ENCODE measurements at regions not wholly inside any gene's neighbourhood (a gene's known extent, or its start where the extent isn't known, plus 50 kb on each side); places are given as distances from the start of the nearest gene placed in this dataset.
"Not testable (repeated sequence)": the region's sequence is repeated elsewhere in the genome, so short reads cannot be mapped to it uniquely, and the experiment has no call there.

DNA sequence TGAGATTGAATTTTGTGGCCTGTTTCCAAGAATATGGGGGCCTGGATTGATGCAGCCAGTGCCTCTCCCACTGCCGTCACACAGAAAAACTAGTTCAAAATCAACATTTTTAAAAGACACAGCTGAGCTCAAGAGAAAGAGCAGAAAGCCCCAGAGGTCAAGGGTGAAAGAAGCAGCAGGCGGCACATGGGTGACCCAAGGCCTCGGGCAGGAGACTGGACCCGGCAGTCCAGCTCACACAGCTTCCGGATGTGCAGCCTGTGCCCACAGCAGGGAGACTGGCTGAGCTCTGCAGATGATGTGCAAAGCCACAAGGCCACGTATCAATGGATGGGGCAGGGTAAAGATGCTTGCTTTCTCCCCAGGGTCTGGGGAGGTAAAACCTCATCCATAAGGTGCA is 50.4 kb upstream of the RNF32 start:
- no peak for DNase-seq (ENCODE audit: low spot score)

DNA sequence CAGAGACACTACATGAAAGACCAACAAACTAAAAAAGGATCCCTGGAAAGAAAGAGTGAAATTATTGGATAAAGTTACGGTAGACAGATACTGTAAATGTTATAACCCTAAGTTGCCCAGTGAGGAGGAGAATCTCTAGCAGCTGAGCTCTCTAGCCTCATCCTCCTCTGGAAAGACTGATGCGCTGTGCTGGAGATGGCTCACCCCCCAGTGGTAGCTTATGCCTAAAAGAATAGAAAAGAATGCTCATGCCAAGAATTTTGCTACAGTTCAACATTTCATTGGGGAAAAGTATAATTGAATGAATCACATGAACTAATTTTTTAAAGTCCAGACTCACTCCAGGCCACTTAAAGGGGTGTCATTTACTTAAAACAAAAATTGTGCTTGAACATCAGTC is 50.8 kb upstream of the RNF32 start:
- DNase-seq (ENCODE audit: low spot score), result peak; percentile 71

DNA sequence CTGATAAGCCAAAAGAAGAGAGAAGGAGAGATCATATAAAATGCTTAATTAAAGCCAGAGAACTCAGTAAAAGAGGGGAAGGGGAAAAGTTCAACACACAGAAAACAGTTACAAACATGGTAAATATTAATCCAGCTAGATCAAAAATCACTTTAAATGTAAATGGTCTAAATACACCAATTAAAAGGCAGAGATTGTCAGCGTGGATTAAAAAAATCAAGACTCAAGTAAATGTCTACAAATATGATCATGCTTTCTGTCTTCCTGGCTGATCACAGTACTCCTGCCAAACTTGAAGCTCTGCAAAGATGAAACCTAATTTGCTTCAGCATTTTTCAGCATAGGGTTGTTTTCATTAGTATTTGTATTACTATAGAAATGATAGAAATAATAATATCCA is 54.6 kb upstream of the RNF32 start:
- no peak for DNase-seq (ENCODE audit: low spot score)

DNA sequence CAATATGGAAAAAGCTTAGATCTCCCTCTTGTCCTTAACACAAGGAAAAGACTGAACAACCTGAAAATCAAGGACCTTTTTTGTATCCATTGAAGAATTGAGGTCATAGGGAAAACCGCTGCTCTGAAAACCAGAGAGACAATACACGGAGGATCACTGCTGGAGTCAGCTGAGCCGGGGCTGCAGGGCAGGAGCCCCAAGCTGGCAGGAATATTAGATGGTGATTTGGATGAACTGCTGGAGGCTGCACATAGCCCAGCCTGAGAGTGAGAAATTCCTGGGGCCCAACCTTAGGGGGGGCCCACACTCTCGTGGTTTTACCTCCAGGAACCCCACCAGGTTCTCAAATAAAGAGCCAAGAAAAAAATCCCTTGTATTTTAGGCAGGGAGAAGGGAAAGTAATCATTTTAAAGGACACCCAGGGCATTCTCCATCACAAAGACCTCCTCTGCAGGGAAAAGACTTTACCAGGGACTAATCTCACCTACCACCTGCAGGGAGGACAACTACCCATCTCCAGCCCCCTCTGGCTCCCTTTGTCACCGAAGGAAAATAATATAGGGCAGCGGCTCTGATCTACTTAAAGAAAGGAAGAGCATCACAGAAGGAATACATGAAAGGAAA is 55.4 kb upstream of the RNF32 start:
- no peak for DNase-seq (ENCODE audit: low spot score)

DNA sequence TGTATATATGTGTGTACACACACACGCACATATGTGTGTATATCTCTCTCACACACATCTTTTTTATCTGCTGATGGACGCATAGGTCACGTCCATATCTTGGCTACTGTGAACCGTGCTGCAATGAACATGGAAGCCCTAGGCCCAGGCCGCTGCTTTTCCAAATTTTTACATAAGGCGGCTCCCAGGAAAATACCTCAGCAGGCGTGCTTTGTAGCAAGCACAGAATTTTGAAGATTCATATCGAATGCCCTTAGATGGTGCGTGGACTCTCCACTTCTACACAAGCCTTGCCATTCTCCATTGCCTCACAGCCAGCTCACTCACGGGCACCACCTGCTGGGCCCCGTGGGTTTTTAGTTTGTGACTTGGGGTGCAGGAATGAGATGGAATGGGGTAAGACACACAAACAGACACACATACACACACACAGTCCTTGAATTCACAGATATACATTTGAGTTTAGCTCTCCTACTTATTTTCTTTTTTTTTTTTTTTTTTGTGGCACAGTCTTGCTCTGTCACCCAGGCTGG is 57.9 kb upstream of the RNF32 start:
- DNase-seq (ENCODE audit: low spot score), result no peak

DNA sequence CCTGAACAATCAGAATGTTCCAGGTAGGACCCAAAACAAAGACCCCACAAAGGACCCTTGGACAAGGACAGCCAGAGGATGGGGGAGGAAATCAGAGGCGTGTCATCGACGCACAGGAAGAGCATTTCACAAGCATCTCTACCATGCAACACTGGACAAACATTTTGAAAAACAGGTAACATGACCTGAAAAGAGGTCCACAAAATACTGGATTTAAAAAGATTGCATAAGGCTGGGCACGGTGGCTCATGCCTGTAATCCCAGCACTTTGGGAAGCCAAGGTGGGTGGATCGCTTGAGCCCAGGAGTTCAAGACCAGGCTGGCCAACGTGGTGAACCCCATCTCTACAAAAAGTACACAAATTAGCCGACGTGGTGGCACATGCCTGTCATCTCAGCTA is 60.5 kb upstream of the RNF32 start:
- no peak for DNase-seq (ENCODE audit: low spot score)

DNA sequence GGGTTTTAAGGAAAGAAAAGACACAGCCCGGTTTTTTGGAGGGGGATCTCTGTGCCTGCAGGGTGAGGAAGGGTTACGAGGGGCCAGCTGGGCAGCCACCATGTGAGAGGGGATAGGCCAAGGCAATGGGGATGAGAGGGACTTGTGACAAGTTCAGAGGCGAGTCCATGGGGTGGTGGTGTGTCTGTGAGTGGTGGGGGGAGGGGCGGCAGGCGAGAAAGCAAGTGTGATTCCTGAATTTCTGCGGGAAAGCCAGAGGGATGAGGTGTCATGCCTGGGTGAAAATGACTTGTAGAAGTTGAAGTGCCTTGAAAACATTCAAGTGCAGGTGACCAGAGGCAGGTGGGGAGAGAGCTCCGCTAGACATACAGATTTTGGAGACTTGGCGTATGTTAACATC is 61.0 kb upstream of the RNF32 start:
- DNase-seq (ENCODE audit: low spot score), result peak; percentile 43

DNA sequence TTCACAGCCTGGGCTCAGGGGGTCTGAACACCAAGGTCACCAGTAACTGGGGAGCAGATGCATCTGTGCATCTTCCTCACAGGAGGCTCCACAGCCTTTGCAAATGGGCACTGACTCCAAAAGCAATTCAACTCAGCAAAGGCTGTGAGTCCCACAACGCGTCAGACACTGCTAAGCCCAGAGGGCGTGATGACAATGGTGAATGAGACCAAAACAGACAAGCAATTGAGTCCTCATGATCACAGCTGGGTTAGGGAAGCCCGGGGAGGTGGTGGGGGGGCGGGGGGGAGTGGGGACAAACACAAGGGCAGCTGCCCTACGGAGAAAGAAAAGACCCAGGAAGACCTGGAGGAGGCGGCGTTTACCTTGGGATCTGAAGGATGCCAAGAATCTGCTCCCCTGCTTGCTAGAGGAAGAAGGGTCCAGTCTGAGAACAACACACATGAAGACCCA is 61.6 kb upstream of the RNF32 start:
- DNase-seq (ENCODE audit: low spot score), result peak; percentile 94

DNA sequence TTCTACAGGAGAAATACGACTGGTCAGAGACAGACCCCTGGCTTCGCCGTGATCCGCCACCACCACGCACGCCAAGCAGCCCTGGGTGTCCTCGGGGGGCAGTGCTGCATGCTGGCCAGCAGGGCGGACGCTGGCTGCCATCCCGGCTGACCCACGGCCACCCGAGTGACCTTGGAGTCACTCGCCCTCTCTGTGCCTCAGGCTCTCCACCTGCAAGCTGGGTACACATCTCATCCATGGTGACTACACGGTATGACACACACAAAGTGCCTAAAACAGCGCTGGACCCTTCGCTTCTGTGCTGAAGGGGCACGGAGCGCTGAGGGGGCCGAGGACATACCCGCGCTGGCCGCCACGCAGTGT is 62.0 kb upstream of the RNF32 start:
- DNase-seq (ENCODE audit: low spot score), result no peak

DNA sequence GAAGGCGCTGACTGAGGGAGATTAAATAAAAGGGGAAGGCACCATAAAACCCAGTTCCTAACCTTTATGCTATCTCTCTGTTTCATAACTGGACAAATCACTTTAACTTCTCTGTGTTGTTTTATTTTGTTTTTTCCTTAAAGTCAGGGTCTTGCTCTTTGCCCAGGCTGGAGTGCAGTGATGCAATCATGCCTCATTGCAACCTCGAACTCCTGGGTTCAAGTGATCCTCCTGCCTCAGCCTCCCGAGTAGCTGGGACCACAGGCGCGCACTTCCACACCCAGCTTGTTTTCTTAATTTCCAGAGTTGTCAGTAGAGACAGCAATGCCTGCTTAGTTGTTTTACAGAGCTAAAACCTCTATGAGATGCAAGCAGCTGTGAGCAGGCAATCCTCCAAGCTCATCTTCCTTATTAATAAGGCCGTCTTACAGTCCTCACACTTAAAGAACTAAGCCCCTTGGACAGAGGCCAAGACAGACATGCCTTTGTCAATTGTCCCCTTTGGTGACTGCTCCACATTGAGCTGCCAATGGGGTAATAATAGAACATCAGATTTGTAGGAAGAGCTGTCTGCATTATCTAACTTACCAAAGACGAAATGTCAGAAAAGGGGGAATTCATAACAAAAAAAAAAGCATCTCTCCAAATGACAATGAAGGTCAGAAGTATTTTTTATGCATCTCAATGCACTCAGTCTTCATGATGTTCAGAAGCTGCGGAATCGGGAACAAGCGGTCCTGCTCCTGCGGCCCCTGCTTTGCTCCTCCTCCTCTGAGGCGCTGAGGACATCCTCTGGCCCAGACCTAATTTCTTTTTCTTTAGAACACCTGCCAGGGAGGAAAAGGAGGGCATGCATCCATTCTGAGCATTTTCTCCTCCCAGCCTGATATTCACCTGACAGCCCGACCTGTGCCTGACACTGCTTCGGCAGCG is 62.7 kb upstream of the RNF32 start:
- peak; percentile 89 for DNase-seq (ENCODE audit: low spot score)

DNA sequence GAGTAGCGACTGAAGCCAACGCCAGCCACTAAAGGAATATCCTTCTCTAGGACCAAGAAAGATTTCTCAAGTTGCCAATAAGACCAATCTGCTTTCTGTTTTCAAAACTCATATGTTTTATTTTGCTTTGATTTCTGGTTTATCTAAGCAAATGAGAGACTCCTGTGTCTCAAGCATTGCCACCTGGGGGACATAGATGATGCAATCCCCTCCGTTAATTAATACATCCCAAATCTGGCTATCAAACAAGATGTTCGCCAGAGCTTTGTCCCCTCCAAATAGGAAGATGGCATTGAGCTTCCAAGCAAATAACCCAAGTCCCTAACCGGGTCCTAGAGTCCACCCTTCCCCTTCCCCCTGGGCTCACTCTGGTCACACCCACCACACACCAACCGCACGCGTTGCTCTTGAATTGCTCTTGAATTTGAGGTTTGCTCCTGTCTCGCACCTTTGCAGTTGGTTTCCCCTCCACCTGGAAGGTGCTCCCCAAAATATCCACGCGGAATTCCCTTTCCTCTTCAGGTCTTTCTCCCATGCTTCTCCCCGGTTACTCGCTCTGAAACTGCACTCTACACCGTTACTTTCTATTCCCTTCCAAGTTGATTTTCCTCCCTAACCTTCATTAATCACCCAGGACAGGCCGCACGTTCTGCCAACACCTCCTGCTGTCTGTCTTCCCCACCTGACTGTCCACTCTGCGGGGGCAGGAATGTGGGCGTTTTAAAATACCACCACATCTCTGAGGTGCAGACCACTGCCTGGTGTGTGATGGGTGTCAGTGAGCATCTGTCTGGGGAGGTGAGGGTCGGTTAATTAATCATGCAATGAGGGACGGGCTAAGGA is 64.1 kb upstream of the RNF32 start:
- DNase-seq (ENCODE audit: low spot score), result no peak

DNA sequence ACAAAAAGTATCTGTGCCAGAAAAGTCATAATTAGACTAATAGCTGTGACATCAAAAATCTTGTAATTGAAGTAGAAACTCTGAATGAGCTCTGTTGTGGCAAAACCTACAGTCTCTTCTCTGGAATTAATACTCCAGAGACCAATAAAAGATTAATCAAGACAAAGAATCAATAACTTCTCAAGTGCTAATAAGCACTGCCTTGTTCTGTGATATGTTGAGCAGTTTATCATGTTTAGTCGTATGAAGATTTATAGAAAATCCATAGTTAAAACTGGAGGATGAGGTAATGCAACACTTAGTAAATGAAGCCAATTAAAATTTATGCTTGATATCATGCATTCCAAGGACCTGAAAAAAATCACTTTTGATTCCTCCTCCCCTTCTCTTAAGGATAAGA is 72.3 kb upstream of the RNF32 start:
- no peak for DNase-seq (ENCODE audit: low spot score)

DNA sequence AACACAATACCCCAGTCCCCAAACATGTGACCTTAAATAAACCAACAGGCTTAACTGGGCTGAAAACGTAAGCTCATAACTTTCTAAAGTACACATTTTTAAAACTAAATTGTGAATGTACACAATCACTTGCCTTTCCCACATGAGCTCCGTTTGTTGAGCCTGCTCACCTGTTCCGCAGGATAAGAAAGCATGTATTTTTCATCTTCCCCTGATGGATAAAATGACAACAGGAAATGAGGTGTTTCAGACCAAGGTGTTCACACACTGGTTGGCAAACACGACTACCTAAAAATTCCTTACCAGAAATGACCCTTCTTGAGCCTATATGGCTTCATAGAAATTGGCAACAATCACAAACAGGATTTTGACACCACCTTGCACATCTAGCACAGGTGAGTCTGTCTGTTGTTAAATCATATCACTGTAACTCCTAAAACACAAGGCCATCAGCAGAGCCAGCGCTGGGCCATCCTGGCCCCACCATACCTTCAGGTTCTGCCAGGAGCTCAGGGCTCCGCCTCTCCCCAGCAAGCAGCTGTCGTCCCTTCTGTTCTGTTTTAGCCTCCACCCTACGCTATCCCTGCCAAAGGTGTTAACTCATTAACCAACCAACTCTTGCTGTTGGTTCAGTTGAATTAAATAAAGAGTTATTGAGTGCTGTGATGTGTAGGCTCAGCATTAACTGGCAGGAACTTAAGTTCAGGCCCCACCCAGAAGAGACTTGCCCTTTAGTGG is 73.6 kb upstream of the RNF32 start:
- DNase-seq (ENCODE audit: low spot score), result no peak

DNA sequence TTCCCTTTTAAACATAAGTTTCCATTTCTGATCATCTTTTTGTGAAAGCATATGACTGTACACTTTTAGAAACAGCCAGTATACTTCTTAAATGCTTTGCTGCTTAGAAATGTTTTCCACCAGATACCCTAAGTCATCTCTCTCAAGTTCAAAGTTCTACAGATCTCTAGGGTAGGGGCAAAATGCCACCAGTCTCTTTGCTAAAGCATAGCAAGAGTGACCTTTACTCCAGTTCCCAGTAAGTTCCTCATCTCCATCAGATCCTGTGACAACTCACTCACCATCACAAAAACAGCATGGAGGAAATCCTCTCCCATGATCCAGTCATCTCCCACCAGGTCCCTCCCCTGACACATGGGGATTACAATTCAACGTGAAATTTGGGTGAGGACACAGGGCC is 75.6 kb upstream of the RNF32 start:
- DNase-seq (ENCODE audit: low spot score), result not testable (repeated sequence)

DNA sequence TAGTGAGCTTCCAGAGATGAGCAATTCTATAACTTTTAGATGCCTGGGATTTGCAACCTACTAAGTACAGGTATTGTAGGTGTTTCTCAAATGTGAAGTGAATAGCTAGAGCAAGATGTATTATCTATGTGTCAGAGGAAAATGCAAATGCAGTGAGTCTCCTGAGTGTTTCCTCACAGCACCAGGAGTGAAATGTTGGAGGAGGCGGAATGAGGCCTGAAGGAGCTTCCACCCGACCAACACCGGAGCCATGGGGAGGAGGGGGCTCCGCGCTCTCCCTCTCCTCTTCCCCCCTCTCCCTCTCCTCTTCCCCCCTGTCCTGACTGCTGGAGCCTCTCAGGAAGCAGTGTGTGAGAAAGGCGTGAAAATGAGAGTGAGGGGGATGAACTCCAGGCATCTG is 79.9 kb upstream of the RNF32 start:
- no peak for DNase-seq (ENCODE audit: low spot score)

DNA sequence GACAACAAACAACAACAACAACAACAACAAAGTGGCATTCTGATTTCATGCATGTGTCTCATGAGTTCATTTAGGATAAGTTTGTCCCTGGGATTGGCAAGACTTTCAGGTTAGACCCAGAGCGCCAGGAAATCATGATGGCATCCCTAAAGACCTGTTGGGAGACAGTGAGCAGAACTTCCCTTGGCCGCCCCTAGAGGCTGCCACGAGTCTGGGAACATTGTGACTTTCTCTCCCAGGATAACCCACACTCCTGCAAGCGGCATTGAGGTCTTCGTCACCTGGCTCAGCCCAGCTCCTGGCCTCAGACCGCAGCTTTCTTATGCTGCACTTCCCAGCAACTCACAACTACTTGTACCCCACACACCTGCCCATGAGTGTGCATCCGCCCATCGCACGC is 80.5 kb upstream of the RNF32 start:
- no peak for DNase-seq (ENCODE audit: low spot score)

DNA sequence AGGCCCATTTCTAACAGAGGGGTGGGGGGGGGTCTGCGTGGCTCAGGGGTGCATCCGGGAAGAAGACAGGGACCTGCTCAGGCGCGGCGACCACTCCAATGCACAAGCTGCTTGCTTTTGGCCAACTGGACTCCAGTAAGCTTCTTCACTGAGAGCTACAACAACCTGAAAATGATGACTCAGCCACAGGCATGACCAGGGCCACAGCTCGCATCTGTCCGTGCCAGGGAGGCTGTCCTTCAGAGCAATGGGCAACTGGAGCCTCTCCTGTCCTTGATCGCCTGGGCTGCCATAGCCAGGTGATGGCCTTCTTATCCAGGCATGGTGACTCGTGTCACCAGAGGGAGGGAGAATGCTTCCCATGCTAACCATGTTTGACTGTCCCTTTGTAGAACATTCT is 81.6 kb upstream of the RNF32 start:
- no peak for DNase-seq (ENCODE audit: low spot score)

DNA sequence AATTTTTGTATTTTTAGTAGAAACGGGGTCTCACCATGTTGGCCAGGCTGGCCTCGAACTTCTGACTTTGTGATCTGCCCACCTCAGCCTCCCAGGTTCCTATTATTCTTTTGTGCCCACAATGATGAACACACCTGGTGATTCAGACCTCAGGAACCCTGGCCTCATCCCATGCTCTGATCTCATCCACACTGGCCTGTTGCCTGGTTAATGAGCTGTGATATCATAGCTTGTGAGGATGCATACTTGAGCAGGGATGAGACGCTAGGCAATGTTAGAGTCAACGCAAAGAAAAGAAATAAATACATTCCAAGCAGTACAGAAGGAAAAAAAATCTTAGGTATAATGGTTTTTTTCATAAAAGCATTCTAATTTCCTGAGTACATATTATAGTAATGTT is 82.4 kb upstream of the RNF32 start:
- no peak for DNase-seq (ENCODE audit: low spot score)

DNA sequence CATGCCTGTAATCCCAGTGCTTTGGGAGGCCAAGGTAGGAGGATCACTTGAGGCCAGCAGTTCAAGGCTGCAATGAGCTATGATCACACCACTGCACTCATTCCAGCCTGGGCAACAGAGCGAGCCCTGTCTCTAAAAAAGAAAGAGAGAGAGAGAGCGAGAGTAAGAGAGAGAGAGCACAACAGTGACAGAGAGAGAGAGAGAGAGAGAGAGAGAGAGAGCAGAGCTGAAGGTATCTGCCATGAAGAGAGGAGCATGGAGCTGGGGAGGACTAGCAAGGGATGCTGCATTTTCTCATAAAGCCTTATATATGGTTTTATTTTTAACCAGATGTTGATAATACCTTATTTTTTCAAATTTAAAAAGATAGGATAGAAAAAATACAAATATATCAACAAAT is 84.5 kb upstream of the RNF32 start:
- DNase-seq (ENCODE audit: low spot score), result no peak

DNA sequence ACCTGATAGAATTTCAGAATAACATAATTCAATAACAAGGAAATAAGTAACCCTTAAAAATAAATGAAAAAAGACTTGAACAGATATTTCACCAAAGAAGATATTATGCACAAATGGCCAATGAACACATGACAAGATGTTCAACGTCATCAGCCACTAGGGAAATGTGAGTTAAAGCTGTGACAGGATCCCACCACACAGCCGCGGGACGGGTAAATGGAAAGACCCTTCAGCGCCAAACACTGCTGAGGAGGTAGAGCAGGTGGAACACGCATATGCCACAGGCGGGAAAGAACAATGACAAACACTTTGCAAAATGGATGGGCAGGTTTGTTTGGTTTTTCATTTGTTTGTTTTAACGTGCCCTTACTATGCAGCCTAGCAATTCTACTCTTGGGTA is 86.1 kb upstream of the RNF32 start:
- no peak for DNase-seq (ENCODE audit: low spot score)

DNA sequence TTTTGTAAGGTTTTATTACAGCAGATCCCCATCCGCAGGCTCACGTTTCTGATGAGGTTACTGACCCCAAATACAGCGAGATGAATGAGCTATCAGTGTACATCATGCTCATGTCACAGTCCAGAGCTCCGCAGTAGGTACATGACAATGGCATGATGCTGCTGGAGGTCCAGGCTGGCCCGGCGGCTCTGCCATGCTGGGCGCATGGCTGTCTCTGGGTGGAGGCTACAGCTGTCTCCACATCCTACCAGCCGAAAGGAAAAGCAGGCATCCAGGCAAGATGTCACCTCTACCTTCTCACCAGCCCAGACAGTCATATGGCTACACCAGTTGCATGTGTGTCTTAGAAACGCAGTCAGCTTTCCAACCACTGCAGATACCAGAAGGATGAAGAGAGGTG is 90.9 kb upstream of the RNF32 start:
- DNase-seq (ENCODE audit: low spot score), result no peak

Measured in globus pallidus (tissue), 1 donor.